GM12878 (cell line): ENCODE measurements at regions not wholly inside any gene's neighbourhood (a gene's known extent, or its start where the extent isn't known, plus 50 kb on each side); places are given as distances from the start of the nearest gene placed in this dataset.

Experiments used
- ATAC-seq: fragments of 200-7000 bp; cut with Tn5 transposase; 3 replicates; pipeline ENCODE4 v1.9.1; 2020; ENCODE audit warnings: mild to moderate bottlenecking, moderate library complexity
- BruUV-seq: library from RNA; stranded (reverse); fragments of 400-500 nt; replicated peaks from 2 replicates; lab custom pipeline; 2021; lab: Mats Ljungman, UMichigan
- CTCF ChIA-PET: fragments of 300-600 bp; sonication (Branson Sonifier 250); formaldehyde crosslinking; extraction: SDS; loops from one replicate; lab custom pipeline; 2021; ENCODE audit warnings: inconsistent platforms; lab: Yijun Ruan, JAX
- POLR2A ChIA-PET: fragments of 350-600 bp; formaldehyde crosslinking; extraction: SDS; loops from one replicate; lab custom pipeline; 2021; ENCODE audit warnings: inconsistent platforms; lab: Charles Lee
- RAD21 ChIA-PET: fragments of 300-600 bp; sonication (Branson Sonifier 250); formaldehyde crosslinking; loops from one replicate; lab custom pipeline; 2023; ENCODE audit warnings: antibody characterized with exemption; ENCODE audit not compliant: unreplicated experiment; lab: Charles Lee
- SMC1A ChIA-PET: fragments of 300-600 bp; sonication (Branson Sonifier 250); formaldehyde crosslinking; loops from one replicate; lab custom pipeline; 2023; ENCODE audit not compliant: unreplicated experiment, uncharacterized antibody; lab: Charles Lee
- DNase-seq: peaks from one replicate; pipeline ENCODE4 v3.0.0-alpha.2; 2011; ENCODE audit warnings: low read depth, low spot score
- FAIRE-seq: peaks from 3 replicates; lab custom pipeline; 2011; peaks lifted over from hg19 to GRCh38; lab: Jason Lieb, UNC
- H2AFZ ChIP-seq: 2 replicates; pipeline ENCODE4 v1.6.0; 2011; ENCODE audit warnings: low read depth, low read length, control low read depth; ENCODE audit not compliant: control insufficient read depth
- H3K27ac ChIP-seq: 2 replicates; pipeline ENCODE4 v1.5.1; 2011; ENCODE audit warnings: control low read depth; ENCODE audit not compliant: control insufficient read depth, insufficient read depth
- H3K27me3 ChIP-seq, 2 experiments: replicated peaks in 1 of 2; 2 replicates each; pipeline versions ENCODE4 v1.6.0 to v1.6.1; 2011; ENCODE audit warnings: low read length in 1 of 2; ENCODE audit not compliant: control insufficient read depth in 2 of 2, insufficient read depth in 2 of 2
- H3K36me3 ChIP-seq, 2 experiments: 2 replicates each; pipeline ENCODE4 v1.5.1; 2011; ENCODE audit warnings: low read length in 1 of 2; ENCODE audit not compliant: control insufficient read depth in 2 of 2, insufficient read depth in 2 of 2
- H3K4me1 ChIP-seq: 2 replicates; pipeline ENCODE4 v1.6.1; 2011; ENCODE audit warnings: mild to moderate bottlenecking, low read length, moderate library complexity, mixed read lengths; ENCODE audit not compliant: control insufficient read depth, insufficient read depth
- H3K4me2 ChIP-seq: 2 replicates; pipeline ENCODE4 v1.6.0; 2011; ENCODE audit warnings: control low read depth; ENCODE audit not compliant: control insufficient read depth, insufficient read depth
- H3K4me3 ChIP-seq: fragments of 200-600 bp; sonication (generic); 2 replicates; pipeline ENCODE4 v1.5.1; 2016
- H3K79me2 ChIP-seq: 2 replicates; pipeline ENCODE4 v1.6.0; 2011; ENCODE audit warnings: low read length; ENCODE audit not compliant: control insufficient read depth, insufficient read depth
- H3K9ac ChIP-seq: 2 replicates; pipeline ENCODE4 v1.8.0; 2011; ENCODE audit warnings: low read length, control low read depth, mixed read lengths; ENCODE audit not compliant: control insufficient read depth, insufficient read depth
- H3K9me3 ChIP-seq: replicated peaks from 3 replicates; pipeline ENCODE4 v1.5.1; 2011; ENCODE audit warnings: mild to moderate bottlenecking, low read length; ENCODE audit not compliant: control insufficient read depth, insufficient read depth
- H4K20me1 ChIP-seq: 2 replicates; pipeline ENCODE4 v1.6.0; 2011; ENCODE audit not compliant: control insufficient read depth, insufficient read depth
- BHLHE40 ChIP-seq, 2 experiments: fragments of 450-650 bp in 1 of 2; IDR thresholded peaks; 2 replicates each; pipeline ENCODE4 v1.6.1; 2011 to 2017; ENCODE audit warnings: low read depth in 2 of 2, borderline replicate concordance in 1 of 2, improper control_type of control experiment in 1 of 2, low read length in 1 of 2, mild to moderate bottlenecking in 1 of 2
- CEBPZ ChIP-seq: fragments of 150-350 bp; IDR thresholded peaks from 2 replicates; pipeline ENCODE4 v1.6.1; 2016; ENCODE audit warnings: low read depth, low read length
- CUX1 ChIP-seq: IDR thresholded peaks from 2 replicates; pipeline ENCODE4 v1.6.1; 2012; ENCODE audit warnings: improper control_type of control experiment, low read depth, low read length; ENCODE audit not compliant: insufficient replicate concordance
- LARP7 ChIP-seq: fragments of 450-650 bp; IDR thresholded peaks from 2 replicates; pipeline ENCODE4 v1.6.1; 2017; ENCODE audit warnings: mild to moderate bottlenecking
- YBX1 ChIP-seq: fragments of 450-650 bp; IDR thresholded peaks from 2 replicates; pipeline ENCODE4 v1.6.1; 2016; ENCODE audit warnings: antibody characterized with exemption
- ZBTB11 ChIP-seq: fragments of 450-650 bp; formaldehyde crosslinking; IDR thresholded peaks from 2 replicates; pipeline ENCODE4 v1.5.0; 2022; ENCODE audit warnings: mild to moderate bottlenecking, missing genetic modification characterization
- ZBTB40 ChIP-seq: fragments of 450-650 bp; IDR thresholded peaks from 2 replicates; pipeline ENCODE4 v1.6.1; 2016; ENCODE audit warnings: mild to moderate bottlenecking, moderate library complexity, borderline replicate concordance
- WGBS: methylation state at CpG from one replicate; pipeline ENCODE4 v1.1.6; 2016; ENCODE audit warnings: low lambda C conversion rate; ENCODE audit not compliant: insufficient replicate concordance, insufficient coverage; ENCODE audit errors: missing lambda C conversion rate; 5-methylcytosine and 5-hydroxymethylcytosine counted together
- in situ Hi-C: fragments of 300-500 bp; cut with MboI; formaldehyde crosslinking; loops from 9 replicates; pipeline ENCODE4 v1.14.3; 2018; ENCODE audit warnings: mixed read lengths
- intact Hi-C: fragments of 100-400 bp; cut with micrococcal nuclease; formaldehyde crosslinking; loops from one replicate; pipeline ENCODE4 v1.14.2; 2022; ENCODE audit not compliant: unreplicated experiment

- Histone ChIP-seq H3K27me3 (peaks cover 2 to 5% of the 10 kb centered on the region in 2 experiments; a peak in 1 of 4 replicates), H3K9me3 (no peaks in the 10 kb centered on the region), H4K20me1 (no peaks in the 10 kb centered on the region), H3K4me1 (no peaks in the 10 kb centered on the region), H3K27ac (no peak overlapping the region), H3K36me3 (no peaks in the 10 kb centered on the region), H3K9ac (no peak overlapping the region), H3K4me3 (no peak overlapping the region), H3K79me2 (no peaks in the 10 kb centered on the region), H3K4me2 (no peak overlapping the region), H2AFZ (no peak overlapping the region)
- SMC1A ChIA-PET: interaction anchor here (1.2 to 1.6 kb wide), 3 partner anchors 9 to 46 kb away, joined by 3 to 5 read pairs (median 3); no protein-coding TSS in a partner anchor
- RAD21 ChIA-PET: no interaction called here
- CTCF ChIA-PET: interaction anchor here (1.9 kb wide), 1 partner anchor 15 kb away, joined by 6 read pairs; no protein-coding TSS in a partner anchor
- WGBS: 38% methylated on average over 7 of the region's 7 CpGs
- intact Hi-C loops (no loop called here), in situ Hi-C loops (no loop called here)
- BruUV-seq: no TSS peak
- POLR2A ChIA-PET: no interaction called here
- FAIRE-seq: no peak
- ATAC-seq: no peak
- DNase-seq: no peak
- TF ChIP-seq CEBPZ: no peak
- TF ChIP-seq YBX1: no peak
- no peak for TF ChIP-seq BHLHE40 (IDR thresholded peaks at IDR 0.05; ENCODE audit: borderline replicate concordance in 1 of 2, low read depth in 2 of 2, low read length in 1 of 2)
- no peak for TF ChIP-seq CUX1
- no peak for TF ChIP-seq LARP7
- no peak for TF ChIP-seq ZBTB11 (CRISPR knock-in tag)
- TF ChIP-seq ZBTB40: no peak
Measured at GRCh38 chr3:124234852-124235252, 242.9 kb upstream of the ROPN1 start.
